ENCODE measurements at regions not wholly inside any gene's neighbourhood (a gene's known extent, or its start where the extent isn't known, plus 50 kb on each side); places are given as distances from the start of the nearest gene placed in this dataset.
"Not testable (repeated sequence)": the region's sequence is repeated elsewhere in the genome, so short reads cannot be mapped to it uniquely, and the experiment has no call there.

DNA sequence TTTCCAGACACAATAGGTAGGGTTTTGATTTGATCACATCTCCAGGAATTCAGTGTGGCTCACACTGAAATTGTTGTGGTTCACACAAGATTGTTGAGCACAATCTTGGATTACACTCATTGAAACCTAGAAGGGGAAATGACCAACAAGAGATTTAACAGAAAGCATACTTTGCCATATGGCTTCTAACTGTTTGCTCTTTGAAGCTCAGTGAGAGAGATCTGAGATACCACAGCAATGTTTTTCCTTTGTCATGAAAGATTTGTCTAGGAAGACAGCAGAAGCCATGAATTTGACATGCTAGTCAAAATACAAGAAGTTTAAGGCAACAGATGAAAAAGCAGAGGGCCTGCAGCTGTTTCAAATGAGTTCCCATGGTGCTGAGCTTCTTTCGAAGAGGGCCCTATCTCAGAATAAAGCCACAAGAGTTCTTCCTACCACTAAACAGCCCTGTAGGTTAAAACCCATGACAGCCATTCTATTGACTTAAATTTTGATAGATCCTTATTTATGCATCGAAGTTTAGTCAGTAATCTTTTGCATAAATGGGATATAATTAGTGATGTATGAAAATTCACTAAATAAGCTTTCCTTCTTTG lies 650.4 kb downstream of the LTN1 start:
- DNase-seq (ENCODE audit: low read depth): no peak

DNA sequence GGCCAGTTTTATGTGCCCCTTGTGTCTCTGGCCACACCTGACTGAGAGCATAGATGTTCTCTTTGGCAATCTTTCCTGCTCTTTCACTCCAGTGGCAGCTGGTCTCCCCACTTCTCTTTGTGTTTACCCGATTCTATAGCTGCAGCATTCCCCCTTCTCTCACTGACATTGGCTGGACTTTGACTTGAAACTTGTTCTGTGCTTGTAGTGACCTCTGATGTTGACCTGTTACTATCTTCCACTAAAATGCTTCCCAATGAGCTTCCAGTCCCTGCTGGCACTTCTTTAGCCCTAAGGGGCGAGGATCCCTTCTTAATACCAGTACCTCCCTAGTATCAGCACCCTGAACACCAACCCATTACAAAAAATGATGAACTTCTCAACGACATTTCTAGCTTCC lies 653.3 kb downstream of the LTN1 start:
- no peak for DNase-seq (ENCODE audit: low read depth)

DNA sequence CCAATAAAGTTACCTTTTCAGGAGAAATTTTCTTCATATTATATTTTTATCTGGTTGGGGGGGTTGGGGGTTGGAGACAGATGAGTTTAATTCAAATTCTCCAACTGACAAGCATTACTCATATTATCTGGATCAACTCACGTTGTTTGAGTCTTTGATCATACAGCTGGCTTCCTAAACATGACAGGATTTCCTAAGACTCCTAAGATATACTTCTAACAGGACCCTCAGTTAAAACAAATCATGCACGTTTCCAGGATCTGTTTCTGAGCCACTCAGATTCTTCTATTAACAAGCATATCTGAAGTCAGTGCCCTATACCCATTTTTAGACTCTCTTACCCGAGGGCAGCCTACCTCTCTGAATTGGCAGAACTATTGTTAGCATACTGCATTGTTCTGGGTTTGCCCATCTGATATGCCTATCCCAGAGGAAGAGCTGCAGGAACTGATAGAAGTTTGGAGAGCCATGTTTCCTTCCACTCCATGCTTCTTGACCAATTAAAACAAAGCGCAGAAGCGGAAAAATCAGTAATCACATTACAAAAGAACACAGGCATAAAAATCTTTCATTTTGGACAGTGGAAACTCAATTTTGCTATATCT lies 653.9 kb downstream of the LTN1 start:
- no peak for DNase-seq (ENCODE audit: low read depth)

DNA sequence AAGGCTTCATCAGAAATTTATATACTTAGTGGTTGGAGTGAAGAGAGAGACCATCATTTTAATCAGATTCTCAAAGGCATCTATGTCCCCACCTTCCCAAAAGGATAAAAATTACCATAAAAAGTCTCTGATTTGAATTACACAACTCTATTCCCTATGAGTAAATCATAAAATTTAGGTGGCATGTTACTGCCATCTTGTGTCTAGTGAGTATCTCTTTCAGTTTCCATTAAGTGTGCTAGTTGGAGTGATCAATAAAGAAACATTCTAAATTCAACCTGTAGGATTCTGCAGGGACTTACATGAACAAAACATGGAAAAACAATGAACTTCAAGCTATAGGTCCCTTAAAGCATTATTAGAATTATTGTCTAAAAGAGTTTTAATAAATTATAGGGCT lies 655.4 kb downstream of the LTN1 start:
- DNase-seq (ENCODE audit: low read depth): no peak

DNA sequence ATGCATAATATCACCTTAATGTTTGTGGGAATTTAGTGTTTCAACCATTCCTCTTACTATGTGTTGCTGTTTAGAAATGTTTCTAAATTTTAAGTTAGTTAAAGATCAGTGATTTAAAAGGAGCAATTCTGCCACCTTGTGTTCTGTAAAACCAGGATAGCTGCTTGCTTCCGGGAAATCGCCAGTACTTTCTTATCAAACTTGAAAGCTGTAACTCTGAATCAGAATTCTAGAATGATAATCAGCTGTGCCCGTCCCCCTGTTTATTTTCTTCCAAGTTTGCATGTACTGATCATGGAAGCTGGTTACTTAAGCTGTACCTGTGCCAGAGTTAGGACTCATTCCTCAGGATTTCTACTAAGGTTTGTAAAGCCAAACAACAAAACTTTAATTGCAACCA lies 656.4 kb downstream of the LTN1 start:
- DNase-seq (ENCODE audit: low read depth): no peak

DNA sequence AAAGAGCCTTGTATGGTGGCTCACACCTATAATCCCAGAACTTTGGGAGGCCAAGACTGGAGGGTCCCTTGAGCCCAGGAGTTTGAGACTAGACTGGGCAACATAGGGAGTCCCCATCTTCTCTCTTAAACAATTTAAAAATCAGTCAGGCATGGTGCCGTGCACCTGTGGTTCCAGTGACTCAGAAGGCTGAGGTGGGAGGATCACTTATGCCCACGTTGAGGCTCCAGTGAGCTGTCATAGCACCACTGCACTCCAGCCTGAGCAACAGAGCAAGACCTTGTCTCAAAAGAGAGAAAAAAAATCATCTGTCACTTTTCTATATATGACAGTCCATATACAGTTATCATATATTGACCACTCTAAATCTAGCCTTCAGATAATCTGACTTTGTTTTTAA lies 658.3 kb downstream of the LTN1 start:
- DNase-seq (ENCODE audit: low read depth): no peak

DNA sequence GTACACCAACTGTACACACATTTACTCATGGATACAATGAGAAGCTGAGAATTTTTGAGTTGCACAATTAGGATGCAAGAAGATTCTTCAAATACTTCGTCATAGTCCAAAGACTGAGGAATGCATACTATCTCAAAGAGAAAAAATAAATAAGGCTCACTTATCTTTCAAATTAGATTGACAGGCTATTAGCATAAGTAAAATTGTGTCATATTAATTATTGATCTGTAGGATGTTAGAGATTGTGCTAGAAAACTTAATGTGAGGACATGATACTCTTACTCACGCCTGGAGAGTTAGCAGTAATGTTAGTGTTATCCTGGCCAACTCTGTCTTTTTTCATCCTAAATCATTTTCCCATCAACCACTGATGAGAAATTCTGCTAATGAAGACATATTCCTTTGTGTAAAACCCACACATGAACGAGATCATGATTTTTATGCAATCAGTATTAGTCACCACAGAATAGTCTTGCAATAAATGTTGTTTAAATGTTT lies 659.0 kb downstream of the LTN1 start:
- DNase-seq (ENCODE audit: low read depth): no peak

DNA sequence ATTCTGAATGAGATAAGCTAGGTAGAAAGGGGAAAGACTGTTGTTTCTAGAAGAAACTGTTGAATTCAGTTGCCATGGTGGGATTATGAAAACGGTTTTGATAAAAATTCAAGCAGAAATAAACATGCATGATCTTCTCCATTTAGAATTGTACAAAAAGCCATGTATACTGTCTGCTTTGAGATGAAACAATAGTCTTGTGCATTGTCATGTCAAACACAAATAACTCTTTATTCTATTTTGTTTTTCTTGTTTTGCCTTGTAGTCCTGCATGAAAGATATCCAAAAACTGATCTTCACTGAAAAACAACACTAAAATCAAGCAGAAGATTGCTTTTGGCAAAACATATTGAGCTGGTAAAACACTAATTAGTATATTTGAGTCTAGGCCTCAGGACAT lies 659.9 kb downstream of the LTN1 start:
- no peak for DNase-seq (ENCODE audit: low read depth)

DNA sequence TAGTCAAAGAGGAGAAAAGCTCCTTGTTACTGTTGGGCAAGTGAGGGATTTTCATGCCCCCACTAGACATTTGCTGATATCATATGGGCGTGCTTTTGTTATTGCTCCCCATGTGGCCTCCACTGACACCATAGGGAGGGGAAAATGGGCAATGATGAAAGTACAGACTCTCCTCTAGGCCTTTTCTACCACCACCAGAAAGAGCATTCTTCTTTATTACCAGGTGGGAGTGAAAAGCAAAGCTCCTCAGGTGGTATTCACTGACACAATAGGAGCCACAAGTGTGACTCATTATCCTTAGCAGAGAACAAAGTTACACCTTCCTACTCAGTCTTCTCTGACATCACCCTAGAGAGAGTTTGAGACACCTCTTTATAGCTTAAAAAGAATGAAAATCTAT lies 667.1 kb downstream of the LTN1 start:
- DNase-seq (ENCODE audit: low read depth): no peak

DNA sequence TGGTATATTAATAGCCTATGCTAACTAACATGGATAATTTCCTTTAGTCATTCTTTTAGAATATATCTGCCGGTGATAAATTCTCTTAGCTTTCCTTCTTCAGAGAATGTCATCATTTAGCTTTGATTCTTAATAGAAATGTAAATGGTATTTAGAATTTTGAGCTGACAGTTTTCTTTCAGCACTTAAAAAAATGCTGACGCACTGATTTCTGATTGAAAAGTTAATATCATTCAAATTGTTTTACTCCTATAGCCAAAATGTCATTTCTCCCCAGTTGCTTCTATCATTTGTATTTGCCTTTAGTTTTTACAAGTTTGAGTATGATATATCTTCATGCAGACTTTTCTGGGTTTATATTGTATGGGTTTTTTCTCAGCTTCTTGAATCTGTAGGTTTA lies 668.0 kb downstream of the LTN1 start:
- no peak for DNase-seq (ENCODE audit: low read depth)

DNA sequence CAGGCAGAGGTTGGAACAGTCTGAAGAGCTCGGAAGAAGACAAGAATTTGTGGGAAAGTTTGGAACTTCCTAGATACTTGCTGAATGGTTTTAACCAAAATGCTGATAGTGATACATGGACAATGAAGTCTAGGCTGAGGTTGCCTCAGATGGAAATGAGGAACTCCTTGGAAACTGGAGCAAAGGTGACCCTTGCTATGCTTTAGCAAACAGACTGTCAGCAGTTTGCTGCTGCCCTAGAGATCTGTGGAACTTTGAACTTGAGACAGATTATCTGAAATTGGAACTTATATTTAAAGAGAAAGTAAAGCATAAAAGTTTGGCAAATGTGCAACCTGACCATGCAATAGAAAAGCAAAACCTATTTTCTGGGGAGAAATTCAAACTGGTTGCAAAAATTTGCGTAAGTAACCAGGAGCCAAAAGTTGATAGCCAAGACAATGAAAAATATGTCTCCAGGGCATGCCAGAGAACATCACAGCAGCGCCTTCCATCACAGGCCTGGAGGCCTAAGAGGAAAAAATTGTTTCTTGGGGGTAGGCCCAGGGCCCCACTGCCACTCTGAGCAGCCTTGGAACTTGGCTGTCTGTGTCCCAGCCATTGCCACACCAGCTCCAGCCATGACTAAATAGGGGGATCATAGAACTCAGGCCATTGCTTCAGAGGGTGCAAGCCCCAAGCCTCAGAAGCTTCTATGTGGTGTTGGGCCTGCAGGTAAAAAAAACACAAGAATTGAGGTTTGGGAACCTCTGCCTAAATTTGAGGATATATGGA lies 675.3 kb downstream of the LTN1 start:
- no peak for DNase-seq (ENCODE audit: low read depth)

DNA sequence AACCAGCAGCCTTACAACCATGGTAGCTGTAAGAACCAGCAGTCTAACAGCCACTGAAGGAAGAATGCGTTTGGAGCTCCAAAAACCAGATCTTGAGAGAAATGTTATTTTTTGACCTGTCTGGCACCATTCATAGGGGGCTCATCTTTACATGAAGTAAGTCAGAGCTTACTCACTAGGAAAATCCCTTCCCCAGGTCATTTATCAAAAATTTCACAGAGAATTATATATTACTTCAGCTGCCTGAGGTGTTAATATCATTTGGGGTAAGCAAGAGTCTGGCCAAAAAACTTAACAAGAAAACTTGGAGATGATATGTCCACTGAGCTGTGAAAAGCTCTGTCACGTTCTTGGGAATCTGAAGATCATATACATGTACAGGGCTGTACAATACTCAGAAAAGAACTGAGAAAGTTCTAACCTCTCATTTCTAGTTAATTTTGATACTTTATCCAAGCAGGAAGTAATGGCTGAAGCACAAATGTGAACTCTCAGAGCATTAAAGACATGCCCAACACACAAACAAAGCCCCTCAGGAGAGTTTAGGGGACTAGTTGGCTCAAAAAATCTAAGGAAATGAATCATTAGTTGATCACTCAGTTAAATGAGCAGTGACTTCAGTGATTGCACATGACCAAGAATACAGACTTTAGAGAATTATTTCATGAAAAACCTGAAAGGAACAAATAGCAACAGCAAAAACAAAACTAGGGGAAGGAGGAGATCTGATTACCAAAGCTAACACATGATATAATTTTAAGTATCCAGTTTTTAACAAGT lies 681.1 kb downstream of the LTN1 start:
- no peak for DNase-seq (ENCODE audit: low read depth)

DNA sequence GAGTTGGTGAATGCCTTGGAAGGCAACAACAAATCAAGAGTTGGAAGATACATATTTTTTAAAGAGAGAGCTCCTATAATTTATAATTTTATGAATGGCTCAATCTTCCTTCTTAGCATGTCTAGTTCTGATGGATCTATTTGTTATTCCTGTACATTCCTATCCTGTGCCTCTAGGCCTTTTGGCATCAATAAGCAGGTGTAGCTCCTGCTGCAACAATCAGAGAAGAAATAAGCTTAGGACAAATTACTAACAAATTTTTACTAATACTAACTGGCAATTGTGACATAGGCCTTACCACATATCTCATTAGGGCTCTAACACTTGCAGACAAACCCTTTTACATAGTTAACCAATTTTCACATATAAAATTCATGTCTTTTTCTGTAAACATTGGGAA lies 682.0 kb downstream of the LTN1 start:
- no peak for DNase-seq (ENCODE audit: low read depth)

DNA sequence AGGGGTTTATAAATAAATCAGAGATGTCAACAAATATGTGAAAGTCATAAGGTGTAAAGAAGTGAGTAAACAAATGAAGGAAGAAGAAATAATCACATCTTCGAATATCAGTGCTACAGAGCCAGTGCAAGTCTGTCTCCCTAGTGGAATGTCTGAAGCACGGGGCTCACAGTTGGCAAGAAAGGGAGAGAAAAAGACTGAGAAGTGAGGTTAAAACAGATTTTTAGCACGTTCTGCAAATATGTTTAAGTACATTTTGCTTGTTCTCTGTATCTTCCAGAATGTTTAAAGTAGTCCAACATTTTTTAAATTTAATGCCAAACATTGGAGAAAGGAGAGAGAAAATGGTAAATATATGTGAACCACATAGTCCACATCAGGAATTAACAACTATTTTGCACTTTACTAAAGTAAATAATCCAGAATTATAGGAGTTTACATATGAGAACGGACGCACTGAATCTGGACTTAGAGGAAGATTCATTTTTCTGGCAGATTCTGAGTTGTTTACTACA lies 682.4 kb downstream of the LTN1 start:
- no peak for DNase-seq (ENCODE audit: low read depth)

DNA sequence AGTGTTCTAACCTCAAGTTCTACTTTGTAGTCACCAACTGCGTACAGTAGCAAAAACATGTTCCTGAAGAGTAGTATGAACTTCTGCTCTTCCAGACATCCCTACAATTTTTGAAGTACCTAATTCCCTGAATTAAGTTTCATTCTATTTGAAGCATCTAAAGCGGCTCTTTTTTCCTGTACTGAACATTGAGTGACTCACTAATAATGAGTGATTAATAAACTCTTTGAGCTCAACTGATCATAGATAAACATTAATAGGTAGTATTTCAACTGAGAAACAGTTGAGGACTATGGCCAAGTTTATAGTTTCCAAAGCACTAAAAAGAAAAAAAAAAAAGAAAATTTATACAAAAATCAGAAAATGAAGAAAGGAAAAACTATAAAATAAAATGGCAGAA lies 683.1 kb downstream of the LTN1 start:
- DNase-seq (ENCODE audit: low read depth): no peak

DNA sequence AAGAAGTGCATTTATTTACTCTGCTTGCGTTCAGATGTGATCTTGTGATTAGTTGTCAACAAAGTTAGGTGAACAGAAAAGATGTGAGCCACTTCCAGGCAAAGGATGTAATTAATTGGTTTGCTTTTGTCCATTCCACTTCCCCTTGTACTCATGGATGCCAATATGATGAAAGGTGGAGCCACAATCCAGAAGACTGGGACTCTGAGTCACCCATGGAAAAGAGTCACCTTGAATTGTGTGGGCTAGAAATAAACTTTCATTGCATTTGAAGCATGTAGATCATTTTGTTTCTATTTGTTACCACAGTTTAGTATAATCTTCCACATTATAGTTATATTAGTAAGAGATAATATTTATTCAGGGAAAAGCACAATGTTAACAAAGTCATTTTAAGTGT lies 684.2 kb downstream of the LTN1 start:
- DNase-seq (ENCODE audit: low read depth): no peak

DNA sequence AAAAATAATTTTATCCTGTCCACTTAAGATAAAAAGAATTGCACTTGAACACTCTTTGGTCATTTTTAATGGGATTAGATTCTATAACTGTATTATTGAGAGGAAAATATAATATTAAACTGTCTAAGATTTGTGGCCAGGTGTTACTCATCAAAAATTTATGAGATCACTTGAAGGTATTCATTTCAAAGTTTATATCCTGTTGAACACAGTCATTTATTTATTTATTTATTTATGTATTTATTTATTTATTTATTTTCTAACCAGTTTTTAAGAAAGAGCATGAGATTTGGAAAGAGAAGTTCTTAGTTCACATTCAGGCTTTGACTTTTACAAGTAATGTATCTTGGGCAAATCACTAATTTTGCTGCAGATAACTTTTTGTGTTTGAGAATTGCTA lies 692.7 kb downstream of the LTN1 start:
- DNase-seq (ENCODE audit: low read depth): no peak

DNA sequence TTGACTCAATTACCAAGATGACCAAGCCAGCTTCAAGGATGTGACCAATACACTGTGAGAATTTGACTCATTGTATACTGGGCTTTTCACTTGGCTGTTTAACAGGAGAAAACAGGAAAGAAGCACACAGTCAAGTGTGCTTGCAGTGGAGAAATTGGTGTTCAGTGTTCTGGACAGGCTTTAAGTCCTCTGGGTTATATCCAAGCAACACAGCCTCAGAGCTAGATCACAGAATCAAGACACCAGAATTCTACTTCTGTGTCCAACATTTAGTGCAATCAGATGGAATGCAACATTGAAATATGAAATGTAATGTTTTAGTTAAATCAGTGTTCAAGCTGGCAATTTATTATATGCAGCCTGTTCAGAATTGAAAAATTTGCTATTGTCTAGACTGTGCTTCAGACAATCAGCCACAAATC lies 694.4 kb downstream of the LTN1 start:
- DNase-seq (ENCODE audit: low read depth): no peak

DNA sequence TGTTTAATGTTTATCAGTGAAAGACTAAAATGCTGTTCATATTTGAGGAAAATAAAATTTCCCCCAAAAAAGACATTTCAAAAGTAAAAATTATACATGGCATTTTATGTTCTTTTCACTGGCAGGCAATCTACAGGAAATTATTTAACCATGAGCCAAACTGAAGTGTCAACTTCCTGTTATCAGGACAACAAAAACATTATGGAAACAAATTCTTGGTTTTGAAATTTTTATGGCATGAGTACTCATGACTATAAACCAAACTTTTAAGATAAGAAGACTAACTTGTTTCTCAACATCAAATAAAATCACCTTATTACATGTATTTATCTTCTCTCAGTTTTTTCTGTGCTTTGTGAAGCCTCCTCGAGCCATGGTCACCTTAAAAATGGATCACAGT lies 698.6 kb downstream of the LTN1 start:
- no peak for DNase-seq (ENCODE audit: low read depth)

DNA sequence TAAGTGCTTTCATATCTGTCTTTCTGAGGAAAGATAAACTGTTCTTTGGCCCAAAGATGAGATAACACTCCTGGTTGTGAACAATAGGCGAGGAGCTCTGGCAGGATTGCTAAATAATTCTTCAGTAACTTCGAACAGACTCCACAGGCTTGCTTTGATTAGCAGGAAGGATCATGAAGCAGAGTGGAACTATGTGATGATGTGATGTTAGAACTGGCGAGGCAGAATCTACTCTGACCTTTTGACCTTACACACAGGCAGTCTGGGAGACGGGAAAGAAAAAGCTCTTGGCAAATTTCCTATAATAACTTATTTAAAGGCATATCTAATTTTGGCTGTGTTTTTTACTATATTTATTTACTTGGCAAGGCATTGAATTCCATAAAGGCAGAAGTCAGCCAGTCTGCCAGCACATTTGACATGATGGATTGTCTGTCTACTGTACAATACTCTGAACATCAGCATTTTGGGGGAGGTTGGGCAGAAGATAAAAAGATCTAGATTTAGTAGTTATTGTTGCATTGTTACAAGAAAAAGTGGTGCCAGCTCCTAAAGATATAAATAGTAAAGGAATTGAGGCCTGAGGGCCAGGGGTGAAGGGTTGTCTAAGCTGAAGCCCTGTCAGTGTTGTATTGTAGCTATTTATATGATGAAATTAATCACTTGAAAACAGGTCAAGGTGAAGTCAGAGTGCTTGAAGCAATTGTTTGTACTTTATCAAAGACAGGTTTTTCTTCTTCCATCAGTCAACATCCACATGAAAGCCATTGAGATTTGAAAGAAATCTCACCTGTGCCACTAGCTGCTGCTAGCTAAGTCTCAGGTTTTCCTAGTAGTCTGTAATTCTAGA lies 708.8 kb downstream of the LTN1 start:
- no peak for DNase-seq (ENCODE audit: low read depth)

DNA sequence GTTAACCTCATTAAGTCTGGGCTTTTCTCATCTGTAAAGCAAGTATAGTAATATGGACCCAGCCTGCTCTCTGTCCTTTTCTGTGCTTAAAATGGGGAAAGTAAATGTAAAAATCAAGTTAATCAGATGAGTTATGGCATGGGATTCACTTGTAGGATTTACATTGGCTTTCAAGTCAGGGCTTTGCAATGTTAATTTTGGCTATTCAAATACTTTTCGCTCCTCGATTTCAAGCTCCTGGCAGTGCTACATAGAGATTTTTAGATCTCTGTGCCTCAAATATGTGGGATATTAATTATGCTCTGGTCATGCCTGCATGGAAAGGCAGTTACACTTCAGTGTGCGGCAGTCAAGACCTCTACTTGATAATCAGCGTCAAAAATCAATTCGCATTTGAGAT lies 709.8 kb downstream of the LTN1 start:
- no peak for DNase-seq (ENCODE audit: low read depth)

DNA sequence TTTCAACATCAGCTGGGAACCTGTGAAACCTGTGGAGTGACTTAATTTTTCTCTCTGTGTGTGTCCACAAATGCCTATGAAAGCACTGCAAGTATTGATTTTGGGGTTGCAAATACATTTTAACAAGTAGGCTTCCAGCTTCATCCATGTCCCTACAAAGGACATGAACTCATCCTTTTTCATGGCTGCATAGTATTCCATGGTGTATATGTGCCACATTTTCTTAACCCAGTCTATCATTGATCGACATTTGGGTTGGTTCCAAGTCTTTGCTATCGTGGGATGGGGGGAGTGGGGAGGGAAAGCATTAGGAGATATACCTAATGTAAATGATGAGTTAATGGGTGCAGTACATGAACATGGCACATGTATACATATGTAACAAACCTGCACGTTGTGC lies 711.3 kb downstream of the LTN1 start:
- not testable (repeated sequence) for DNase-seq (ENCODE audit: low read depth)

Data from activated T-cell treated with anti-CD3 and anti-CD28 coated beads for 1 hour (primary cell).